ENCODE measurements at regions not wholly inside any gene's neighbourhood (a gene's known extent, or its start where the extent isn't known, plus 50 kb on each side); places are given as distances from the start of the nearest gene placed in this dataset.
A peak's percentile ranks its signal among the peaks of the same experiment; 100 is the strongest.
"Not testable (repeated sequence)": the region's sequence is repeated elsewhere in the genome, so short reads cannot be mapped to it uniquely, and the experiment has no call there.

- H3K4me2 ChIP-seq (ENCODE audit: extremely low read depth, insufficient read depth, low read length); H3K79me2 ChIP-seq (ENCODE audit: control insufficient read depth, insufficient read depth, low read length); H3K9me3 ChIP-seq (ENCODE audit: control insufficient read depth, insufficient read depth, low read depth, low read length); H3K4me1 ChIP-seq (ENCODE audit: control insufficient read depth, extremely low read depth, insufficient read depth, low read length); H3K4me3 ChIP-seq (replicated peaks in 1 of 4; ENCODE audit: control extremely low read depth in 1 of 4, insufficient read depth in 1 of 4, low read depth in 3 of 4, low read length in 4 of 4); H3K9ac ChIP-seq (ENCODE audit: insufficient read depth, low read length); H4K20me1 ChIP-seq (ENCODE audit: control insufficient read depth, extremely low read depth, insufficient read depth, low read length); H2AFZ ChIP-seq (ENCODE audit: low read length); H3K27me3 ChIP-seq (ENCODE audit: control insufficient read depth, insufficient read depth, low read length); H3K36me3 ChIP-seq (ENCODE audit: control insufficient read depth, insufficient read depth, low read length); H3K27ac ChIP-seq (ENCODE audit: insufficient read depth, low read length): not testable (repeated sequence)
- peak; percentile 36 to 77 for DNase-seq (ENCODE audit: low read depth in 2 of 2)
Observed at GRCh38 chr2:111395350-111396128, 274.8 kb downstream of the BCL2L11 start.

- H3K36me3 ChIP-seq (ENCODE audit: control insufficient read depth, insufficient read depth, low read length); H4K20me1 ChIP-seq (ENCODE audit: control insufficient read depth, extremely low read depth, insufficient read depth, low read length); H3K9me3 ChIP-seq (ENCODE audit: control insufficient read depth, insufficient read depth, low read depth, low read length); DNase-seq (ENCODE audit: low read depth in 2 of 2); H3K4me2 ChIP-seq (ENCODE audit: extremely low read depth, insufficient read depth, low read length); H3K79me2 ChIP-seq (ENCODE audit: control insufficient read depth, insufficient read depth, low read length); H3K27ac ChIP-seq (ENCODE audit: insufficient read depth, low read length); H3K4me1 ChIP-seq (ENCODE audit: control insufficient read depth, extremely low read depth, insufficient read depth, low read length); H3K4me3 ChIP-seq (replicated peaks in 1 of 4; ENCODE audit: control extremely low read depth in 1 of 4, insufficient read depth in 1 of 4, low read depth in 3 of 4, low read length in 4 of 4); H2AFZ ChIP-seq (ENCODE audit: low read length); H3K9ac ChIP-seq (ENCODE audit: insufficient read depth, low read length); H3K27me3 ChIP-seq (ENCODE audit: control insufficient read depth, insufficient read depth, low read length): not testable (repeated sequence)
Observed at GRCh38 chr2:111400598-111401253, 280.0 kb downstream of the BCL2L11 start.

- not testable (repeated sequence) for H3K27ac ChIP-seq (ENCODE audit: insufficient read depth, low read length); H3K27me3 ChIP-seq (ENCODE audit: control insufficient read depth, insufficient read depth, low read length); H3K4me2 ChIP-seq (ENCODE audit: extremely low read depth, insufficient read depth, low read length); H3K79me2 ChIP-seq (ENCODE audit: control insufficient read depth, insufficient read depth, low read length); H3K36me3 ChIP-seq (ENCODE audit: control insufficient read depth, insufficient read depth, low read length); H3K4me1 ChIP-seq (ENCODE audit: control insufficient read depth, extremely low read depth, insufficient read depth, low read length); H3K9ac ChIP-seq (ENCODE audit: insufficient read depth, low read length); H4K20me1 ChIP-seq (ENCODE audit: control insufficient read depth, extremely low read depth, insufficient read depth, low read length); DNase-seq (ENCODE audit: low read depth in 2 of 2); H3K4me3 ChIP-seq (replicated peaks in 1 of 4; ENCODE audit: control extremely low read depth in 1 of 4, insufficient read depth in 1 of 4, low read depth in 3 of 4, low read length in 4 of 4); H3K9me3 ChIP-seq (ENCODE audit: control insufficient read depth, insufficient read depth, low read depth, low read length); H2AFZ ChIP-seq (ENCODE audit: low read length)
Observed at GRCh38 chr2:111401270-111402140, 280.8 kb downstream of the BCL2L11 start.

- H3K36me3 ChIP-seq (ENCODE audit: control insufficient read depth, insufficient read depth, low read length); H4K20me1 ChIP-seq (ENCODE audit: control insufficient read depth, extremely low read depth, insufficient read depth, low read length); H3K9me3 ChIP-seq (ENCODE audit: control insufficient read depth, insufficient read depth, low read depth, low read length); DNase-seq (ENCODE audit: low read depth in 2 of 2); H3K79me2 ChIP-seq (ENCODE audit: control insufficient read depth, insufficient read depth, low read length); H3K9ac ChIP-seq (ENCODE audit: insufficient read depth, low read length); H3K4me2 ChIP-seq (ENCODE audit: extremely low read depth, insufficient read depth, low read length); H3K4me1 ChIP-seq (ENCODE audit: control insufficient read depth, extremely low read depth, insufficient read depth, low read length); H3K4me3 ChIP-seq (replicated peaks in 1 of 4; ENCODE audit: control extremely low read depth in 1 of 4, insufficient read depth in 1 of 4, low read depth in 3 of 4, low read length in 4 of 4); H3K27me3 ChIP-seq (ENCODE audit: control insufficient read depth, insufficient read depth, low read length); H2AFZ ChIP-seq (ENCODE audit: low read length); H3K27ac ChIP-seq (ENCODE audit: insufficient read depth, low read length): not testable (repeated sequence)
Observed at GRCh38 chr2:111402450-111402849, 281.7 kb downstream of the BCL2L11 start.

GRCh38 chr2:111403287-111403686 lies 282.6 kb downstream of the BCL2L11 start:
- H3K4me2 ChIP-seq (ENCODE audit: extremely low read depth, insufficient read depth, low read length); H3K9me3 ChIP-seq (ENCODE audit: control insufficient read depth, insufficient read depth, low read depth, low read length); H3K27ac ChIP-seq (ENCODE audit: insufficient read depth, low read length); H4K20me1 ChIP-seq (ENCODE audit: control insufficient read depth, extremely low read depth, insufficient read depth, low read length); H3K36me3 ChIP-seq (ENCODE audit: control insufficient read depth, insufficient read depth, low read length); H3K79me2 ChIP-seq (ENCODE audit: control insufficient read depth, insufficient read depth, low read length); H3K4me1 ChIP-seq (ENCODE audit: control insufficient read depth, extremely low read depth, insufficient read depth, low read length); H3K4me3 ChIP-seq (replicated peaks in 1 of 4; ENCODE audit: control extremely low read depth in 1 of 4, insufficient read depth in 1 of 4, low read depth in 3 of 4, low read length in 4 of 4); H3K27me3 ChIP-seq (ENCODE audit: control insufficient read depth, insufficient read depth, low read length); H3K9ac ChIP-seq (ENCODE audit: insufficient read depth, low read length); H2AFZ ChIP-seq (ENCODE audit: low read length); DNase-seq (ENCODE audit: low read depth in 2 of 2): not testable (repeated sequence)

GRCh38 chr2:111406616-111407015 lies 285.9 kb downstream of the BCL2L11 start:
- DNase-seq (ENCODE audit: low read depth in 2 of 2); H3K79me2 ChIP-seq (ENCODE audit: control insufficient read depth, insufficient read depth, low read length); H4K20me1 ChIP-seq (ENCODE audit: control insufficient read depth, extremely low read depth, insufficient read depth, low read length); H3K4me3 ChIP-seq (replicated peaks in 1 of 4; ENCODE audit: control extremely low read depth in 1 of 4, insufficient read depth in 1 of 4, low read depth in 3 of 4, low read length in 4 of 4); H3K27ac ChIP-seq (ENCODE audit: insufficient read depth, low read length); H3K4me2 ChIP-seq (ENCODE audit: extremely low read depth, insufficient read depth, low read length); H3K9ac ChIP-seq (ENCODE audit: insufficient read depth, low read length); H3K27me3 ChIP-seq (ENCODE audit: control insufficient read depth, insufficient read depth, low read length); H2AFZ ChIP-seq (ENCODE audit: low read length); H3K9me3 ChIP-seq (ENCODE audit: control insufficient read depth, insufficient read depth, low read depth, low read length); H3K4me1 ChIP-seq (ENCODE audit: control insufficient read depth, extremely low read depth, insufficient read depth, low read length); H3K36me3 ChIP-seq (ENCODE audit: control insufficient read depth, insufficient read depth, low read length): not testable (repeated sequence)
